IgD-negative memory B cell (primary cell): ENCODE measurements at regions not wholly inside any gene's neighbourhood (a gene's known extent, or its start where the extent isn't known, plus 50 kb on each side); places are given as distances from the start of the nearest gene placed in this dataset.
"Not testable (repeated sequence)": the region's sequence is repeated elsewhere in the genome, so short reads cannot be mapped to it uniquely, and the experiment has no call there.

Experiments used
- H3K27ac Mint-ChIP-seq, 3 donors: one replicate each; pipeline ENCODE4 v1.8.0; 2020 to 2022; ENCODE audit warnings: mild to moderate bottlenecking in 3 of 3, mixed read lengths in 3 of 3, moderate library complexity in 1 of 3
- H3K27me3 Mint-ChIP-seq: one replicate; pipeline ENCODE4 v1.8.0; 2021; ENCODE audit warnings: mixed read lengths
- H3K36me3 Mint-ChIP-seq: one replicate; pipeline ENCODE4 v1.8.0; 2020; ENCODE audit warnings: mild to moderate bottlenecking, mixed read lengths
- H3K4me1 Mint-ChIP-seq, 3 donors: one replicate each; pipeline ENCODE4 v1.8.0; 2020 to 2022; ENCODE audit warnings: mixed read lengths in 3 of 3, mild to moderate bottlenecking in 1 of 3
- H3K4me3 Mint-ChIP-seq, 4 donors: one replicate each; pipeline ENCODE4 v1.8.0; 2020 to 2022; ENCODE audit warnings: mild to moderate bottlenecking in 4 of 4, mixed read lengths in 4 of 4, moderate library complexity in 3 of 4
- H3K9me3 Mint-ChIP-seq, 3 donors: one replicate each; pipeline ENCODE4 v1.8.0; 2020 to 2021; ENCODE audit warnings: mixed read lengths in 3 of 3, mild to moderate bottlenecking in 1 of 3

- H3K4me3 Mint-ChIP-seq, result no peak overlapping the region
Observed at GRCh38 chr5:155772009-155772662, 554.8 kb upstream of the SGCD start.

GRCh38 chr5:155773680-155774079, 553.3 kb upstream of the SGCD start:
- peaks cover 3% of the 10 kb centered on the region for H3K36me3 Mint-ChIP-seq
- H3K27ac Mint-ChIP-seq, result no peak overlapping the region
- peaks cover 2% of the 10 kb centered on the region for H3K27me3 Mint-ChIP-seq
- no peak overlapping the region for H3K4me3 Mint-ChIP-seq
- H3K4me1 Mint-ChIP-seq, result no peaks in the 10 kb centered on the region
- H3K9me3 Mint-ChIP-seq, result peaks cover 0 to 7% (median 3%) of the 10 kb centered on the region in 3 donors

More at GRCh38 chr5:155772009-155772662, 554.8 kb upstream of the SGCD start:
- H3K36me3 Mint-ChIP-seq, result peaks cover 3% of the 10 kb centered on the region
- H3K9me3 Mint-ChIP-seq, result peaks cover 0 to 5% (median 3%) of the 10 kb centered on the region in 3 donors
- H3K4me1 Mint-ChIP-seq, result no peaks in the 10 kb centered on the region
- peaks cover 2% of the 10 kb centered on the region for H3K27me3 Mint-ChIP-seq
- H3K27ac Mint-ChIP-seq, result no peak overlapping the region

GRCh38 chr5:155780260-155780659, 546.7 kb upstream of the SGCD start:
- Mint-ChIP-seq H3K27ac (no peak overlapping the region), H3K9me3 (peaks cover 2 to 7% (median 6%) of the 10 kb centered on the region in 3 donors)

GRCh38 chr5:155783246-155783645, 543.7 kb upstream of the SGCD start:
- no peaks in the 10 kb centered on the region for H3K27me3 Mint-ChIP-seq
- H3K27ac Mint-ChIP-seq, result no peak overlapping the region
- H3K4me3 Mint-ChIP-seq, result no peak overlapping the region
- peaks cover 0 to 7% (median 2%) of the 10 kb centered on the region in 3 donors for H3K9me3 Mint-ChIP-seq
- no peaks in the 10 kb centered on the region for H3K36me3 Mint-ChIP-seq
- H3K4me1 Mint-ChIP-seq, result no peaks in the 10 kb centered on the region

More at GRCh38 chr5:155780260-155780659, 546.7 kb upstream of the SGCD start:
- H3K4me3 Mint-ChIP-seq, result no peak overlapping the region
- H3K27me3 Mint-ChIP-seq, result no peaks in the 10 kb centered on the region
- no peaks in the 10 kb centered on the region for H3K36me3 Mint-ChIP-seq
- H3K4me1 Mint-ChIP-seq, result no peaks in the 10 kb centered on the region

- H3K4me3 Mint-ChIP-seq, result no peak overlapping the region
- no peaks in the 10 kb centered on the region for H3K27me3 Mint-ChIP-seq
- no peak overlapping the region for H3K27ac Mint-ChIP-seq
- H3K4me1 Mint-ChIP-seq, result no peaks in the 10 kb centered on the region
- H3K9me3 Mint-ChIP-seq, result peaks cover 0 to 7% (median 2%) of the 10 kb centered on the region in 3 donors
- H3K36me3 Mint-ChIP-seq, result no peaks in the 10 kb centered on the region
Observed at GRCh38 chr5:155783791-155784190, 543.2 kb upstream of the SGCD start.

- Mint-ChIP-seq H3K4me3 (no peak overlapping the region), H3K27ac (no peak overlapping the region), H3K27me3 (no peaks in the 10 kb centered on the region), H3K36me3 (no peaks in the 10 kb centered on the region), H3K4me1 (no peaks in the 10 kb centered on the region), H3K9me3 (no peaks in the 10 kb centered on the region)
Observed at GRCh38 chr5:155786108-155786507, 540.9 kb upstream of the SGCD start.

- no peak overlapping the region for H3K27ac Mint-ChIP-seq
- no peaks in the 10 kb centered on the region for H3K4me1 Mint-ChIP-seq
- peaks cover 3 to 14% (median 12%) of the 10 kb centered on the region in 3 donors for H3K9me3 Mint-ChIP-seq
- peaks cover 1% of the 10 kb centered on the region for H3K36me3 Mint-ChIP-seq
- H3K27me3 Mint-ChIP-seq, result no peaks in the 10 kb centered on the region
- no peak overlapping the region for H3K4me3 Mint-ChIP-seq
Observed at GRCh38 chr5:155792873-155793272, 534.1 kb upstream of the SGCD start.

GRCh38 chr5:155794795-155795194, 532.2 kb upstream of the SGCD start:
- peaks cover 3 to 14% (median 12%) of the 10 kb centered on the region in 3 donors for H3K9me3 Mint-ChIP-seq
- no peak overlapping the region for H3K27ac Mint-ChIP-seq
- H3K4me1 Mint-ChIP-seq, result no peaks in the 10 kb centered on the region
- no peak overlapping the region for H3K4me3 Mint-ChIP-seq
- H3K36me3 Mint-ChIP-seq, result peaks cover 1% of the 10 kb centered on the region
- H3K27me3 Mint-ChIP-seq, result no peaks in the 10 kb centered on the region

GRCh38 chr5:155799308-155799707, 527.7 kb upstream of the SGCD start:
- Mint-ChIP-seq H3K4me3 (no peak overlapping the region), H3K9me3 (peaks cover 4 to 11% (median 4%) of the 10 kb centered on the region in 3 donors), H3K27ac (no peak overlapping the region), H3K36me3 (peaks cover 1% of the 10 kb centered on the region), H3K4me1 (peaks cover 0 to 2% (median 0%) of the 10 kb centered on the region in 3 donors), H3K27me3 (peaks cover 2% of the 10 kb centered on the region)

- no peak overlapping the region for H3K27ac Mint-ChIP-seq
- H3K36me3 Mint-ChIP-seq, result no peaks in the 10 kb centered on the region
- H3K4me3 Mint-ChIP-seq, result no peak overlapping the region
- H3K27me3 Mint-ChIP-seq, result no peaks in the 10 kb centered on the region
- peaks cover 0 to under 1% (median 0%) of the 10 kb centered on the region in 3 donors for H3K9me3 Mint-ChIP-seq
- H3K4me1 Mint-ChIP-seq, result no peaks in the 10 kb centered on the region
Observed at GRCh38 chr5:155807884-155808576, 518.9 kb upstream of the SGCD start.

- Mint-ChIP-seq H3K4me1 (no peaks in the 10 kb centered on the region), H3K27me3 (peaks cover 1% of the 10 kb centered on the region), H3K36me3 (no peaks in the 10 kb centered on the region), H3K4me3 (no peak overlapping the region), H3K27ac (no peak overlapping the region), H3K9me3 (peaks cover 0 to 5% (median 0%) of the 10 kb centered on the region in 3 donors)
Observed at GRCh38 chr5:155815248-155815647, 511.7 kb upstream of the SGCD start.

- H3K27me3 Mint-ChIP-seq, result peaks cover 1% of the 10 kb centered on the region
- no peak overlapping the region for H3K4me3 Mint-ChIP-seq
- no peaks in the 10 kb centered on the region for H3K4me1 Mint-ChIP-seq
- no peaks in the 10 kb centered on the region for H3K36me3 Mint-ChIP-seq
- H3K9me3 Mint-ChIP-seq, result no peaks in the 10 kb centered on the region
- H3K27ac Mint-ChIP-seq, result no peak overlapping the region
Observed at GRCh38 chr5:155822177-155822576, 504.8 kb upstream of the SGCD start.

GRCh38 chr5:155826611-155827507, 500.1 kb upstream of the SGCD start:
- H3K27ac Mint-ChIP-seq, result no peak overlapping the region
- no peaks in the 10 kb centered on the region for H3K27me3 Mint-ChIP-seq
- H3K9me3 Mint-ChIP-seq, result no peaks in the 10 kb centered on the region
- H3K4me1 Mint-ChIP-seq, result no peaks in the 10 kb centered on the region
- no peak overlapping the region for H3K4me3 Mint-ChIP-seq
- no peaks in the 10 kb centered on the region for H3K36me3 Mint-ChIP-seq

- not testable (repeated sequence) for H3K4me3 Mint-ChIP-seq, H3K9me3 Mint-ChIP-seq, H3K27me3 Mint-ChIP-seq, H3K36me3 Mint-ChIP-seq, H3K4me1 Mint-ChIP-seq, H3K27ac Mint-ChIP-seq
Observed at GRCh38 chr5:155827508-155827815, 499.5 kb upstream of the SGCD start.

GRCh38 chr5:155827949-155828348, 499.0 kb upstream of the SGCD start:
- Mint-ChIP-seq H3K4me3 (no peak overlapping the region), H3K27ac (no peak overlapping the region), H3K9me3 (no peaks in the 10 kb centered on the region), H3K27me3 (no peaks in the 10 kb centered on the region), H3K4me1 (no peaks in the 10 kb centered on the region), H3K36me3 (no peaks in the 10 kb centered on the region)
